ENCODE measurements at regions not wholly inside any gene's neighbourhood (a gene's known extent, or its start where the extent isn't known, plus 50 kb on each side); places are given as distances from the start of the nearest gene placed in this dataset.

- TF ChIP-seq CTCF (IDR thresholded peaks at IDR 0.05; ENCODE audit: poor library complexity) = no peak
- no peak for TF ChIP-seq EZH2 (IDR thresholded peaks at IDR 0.05; ENCODE audit: borderline replicate concordance)
- TF ChIP-seq EZH2phosphoT487 (IDR thresholded peaks at IDR 0.05; ENCODE audit: low read depth, severe bottlenecking, unreplicated experiment) = no peak
Measured at GRCh38 chr6:77292564-77293546, 170.4 kb downstream of the HTR1B start.

Measured in hepatocyte (in vitro differentiated cells).